GM21526 (cell line): ENCODE measurements at regions not wholly inside any gene's neighbourhood (a gene's known extent, or its start where the extent isn't known, plus 50 kb on each side); places are given as distances from the start of the nearest gene placed in this dataset.
"Not testable (repeated sequence)": the region's sequence is repeated elsewhere in the genome, so short reads cannot be mapped to it uniquely, and the experiment has no call there.

Experiments used
- ATAC-seq: cut with Tn5 transposase; IDR thresholded peaks from one replicate; pipeline ENCODE4 v1.9.1; 2021; ENCODE audit warnings: moderate library complexity; ENCODE audit not compliant: unreplicated experiment, low FRiP score

DNA sequence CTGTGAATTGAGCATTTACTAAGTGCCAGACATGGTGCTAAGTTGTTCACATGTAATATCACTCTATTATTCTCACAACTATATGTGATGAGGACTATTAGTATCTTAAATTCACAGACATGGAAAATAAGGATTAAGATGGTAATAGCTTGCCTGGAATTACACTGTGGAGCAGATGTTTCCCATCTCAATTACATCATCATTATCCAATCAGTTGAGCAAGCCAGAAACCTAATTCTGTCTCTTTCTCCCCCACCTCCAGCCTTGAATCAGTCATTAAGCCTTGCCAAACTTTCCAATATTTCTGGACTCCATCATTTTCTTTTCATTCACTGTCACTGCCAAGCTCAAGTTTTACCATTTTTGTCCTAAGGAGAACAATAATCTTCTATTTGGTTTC, 287.8 kb upstream of the KITLG start:
- no peak for ATAC-seq

DNA sequence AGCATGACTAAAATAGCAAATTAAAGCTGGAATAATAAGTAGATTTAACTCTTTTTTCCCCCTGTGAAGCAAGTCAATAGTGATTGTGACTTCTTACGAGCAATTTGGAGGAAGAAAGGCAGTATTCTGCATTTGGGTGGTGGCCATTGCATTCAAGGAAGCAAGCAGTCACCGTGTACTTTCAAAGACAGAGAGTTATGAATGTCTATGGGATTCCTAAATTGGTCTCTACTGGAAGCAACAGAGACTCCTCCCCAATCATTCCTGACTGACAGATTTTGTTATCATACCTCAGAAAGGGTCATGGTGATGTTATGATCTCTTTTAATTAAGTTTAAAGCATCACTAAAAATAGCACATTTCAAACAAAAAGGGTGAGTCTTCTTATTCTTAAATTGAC, 287.2 kb upstream of the KITLG start:
- no peak for ATAC-seq

DNA sequence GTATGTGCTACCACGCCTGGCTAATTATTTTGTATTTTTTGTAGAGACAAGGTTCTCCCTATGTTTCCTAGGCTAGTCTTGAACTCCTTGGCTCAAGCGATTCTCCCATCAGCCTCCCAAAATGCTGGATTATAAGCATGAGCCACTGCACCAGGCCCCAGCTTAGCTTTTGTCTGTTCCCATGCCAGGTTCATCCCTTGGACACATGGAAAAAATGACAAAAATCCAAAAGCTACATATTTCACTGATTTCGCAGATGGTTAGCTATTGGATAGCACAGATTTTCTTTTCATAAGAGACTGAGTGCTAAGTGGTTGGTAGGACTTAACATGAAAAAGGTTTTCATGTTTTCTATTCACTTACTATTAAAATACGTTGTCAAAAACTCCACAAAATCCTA, 286.6 kb upstream of the KITLG start:
- ATAC-seq, result no peak

DNA sequence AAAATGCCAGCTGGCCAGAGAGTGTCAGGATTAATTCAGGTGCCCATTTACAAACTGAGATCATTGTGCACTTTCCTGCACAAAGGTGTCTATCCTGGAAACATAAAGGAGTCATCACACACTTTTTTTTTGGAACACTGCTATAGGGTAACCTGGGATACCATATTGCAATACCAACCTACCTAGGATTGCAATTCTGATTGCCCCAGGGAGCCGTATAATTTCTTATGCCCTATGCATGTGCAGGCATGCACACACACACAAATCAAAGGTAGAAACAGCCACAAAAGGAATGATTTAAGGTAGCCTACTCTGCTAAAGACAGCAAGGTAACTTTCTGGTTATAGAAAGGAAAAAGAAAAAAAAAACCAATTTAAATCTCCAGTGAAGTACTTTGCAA, 285.3 kb upstream of the KITLG start:
- ATAC-seq, result no peak

DNA sequence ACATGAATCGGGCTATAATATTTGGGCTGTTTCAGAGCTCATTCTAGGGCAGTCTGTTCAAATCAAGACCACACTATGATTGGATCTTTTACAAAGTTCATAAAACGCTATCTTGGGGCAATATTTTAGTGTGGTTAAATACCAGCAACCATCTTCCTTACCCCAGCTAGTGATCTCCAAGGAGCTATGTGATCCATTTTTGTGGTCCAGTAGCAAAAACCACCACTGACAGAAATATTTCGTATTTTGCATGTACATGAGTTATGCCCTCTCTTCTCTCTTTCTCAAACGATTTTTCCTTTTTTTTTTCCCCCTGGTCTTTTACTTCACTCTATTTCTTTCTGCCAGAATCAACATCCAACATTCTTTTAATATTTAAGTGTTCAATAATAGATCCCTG, 280.6 kb upstream of the KITLG start:
- ATAC-seq, result no peak

DNA sequence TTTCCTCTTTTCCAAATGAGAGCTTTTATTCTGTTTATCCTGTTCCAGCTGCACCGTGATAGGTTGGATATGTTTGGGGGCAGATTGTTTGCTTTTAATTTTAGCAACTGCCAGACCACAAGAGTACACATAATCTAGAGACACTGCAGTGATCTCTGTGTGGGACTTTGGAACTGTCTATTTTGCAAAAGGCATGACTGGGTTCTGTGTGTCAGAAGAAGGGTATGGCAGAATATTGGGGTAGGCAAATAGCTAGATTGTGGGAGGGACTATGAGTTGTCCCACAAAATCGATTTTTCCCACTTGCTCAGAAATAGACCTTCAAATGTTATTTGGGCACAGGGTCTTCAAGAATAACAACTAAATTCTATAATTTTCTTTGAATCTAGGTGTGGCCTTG, 275.9 kb upstream of the KITLG start:
- no peak for ATAC-seq

DNA sequence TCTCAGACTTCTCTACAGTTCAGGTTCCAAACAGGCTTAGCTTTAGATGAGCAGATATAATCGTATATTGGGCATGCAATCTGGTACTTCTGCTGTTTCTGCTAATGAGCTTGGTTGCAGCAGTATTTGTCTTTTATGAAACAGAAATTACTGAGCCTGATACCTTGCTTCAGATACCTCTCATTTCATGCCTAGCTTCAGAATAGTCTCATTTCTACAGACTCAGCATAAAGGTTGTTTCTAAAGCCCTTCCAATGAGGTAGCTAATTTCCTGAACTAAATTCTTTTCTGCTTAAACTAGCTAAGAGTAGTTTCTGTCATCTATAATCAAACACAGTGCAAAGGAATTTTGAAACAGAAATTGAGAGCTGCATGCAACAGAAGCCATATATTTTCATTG, 275.0 kb upstream of the KITLG start:
- no peak for ATAC-seq

DNA sequence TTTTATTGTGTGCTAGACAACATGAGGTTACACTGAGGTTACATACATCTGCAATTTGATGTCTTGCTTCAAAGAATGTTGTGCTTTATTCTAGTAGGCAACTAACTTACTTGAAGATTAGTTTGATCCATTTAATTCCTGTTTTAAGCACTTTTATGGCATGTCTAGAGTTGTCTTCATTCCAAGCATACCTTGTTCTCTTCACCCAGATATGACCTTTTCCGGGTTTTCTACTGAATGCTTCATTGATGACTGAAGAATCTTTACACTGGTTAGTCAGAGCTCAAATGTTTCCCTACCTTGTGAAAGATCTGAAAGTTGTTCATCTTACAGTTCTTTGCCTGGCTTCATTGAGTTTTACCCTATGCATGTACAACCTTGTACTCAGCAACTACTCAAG, 274.0 kb upstream of the KITLG start:
- ATAC-seq, result no peak

DNA sequence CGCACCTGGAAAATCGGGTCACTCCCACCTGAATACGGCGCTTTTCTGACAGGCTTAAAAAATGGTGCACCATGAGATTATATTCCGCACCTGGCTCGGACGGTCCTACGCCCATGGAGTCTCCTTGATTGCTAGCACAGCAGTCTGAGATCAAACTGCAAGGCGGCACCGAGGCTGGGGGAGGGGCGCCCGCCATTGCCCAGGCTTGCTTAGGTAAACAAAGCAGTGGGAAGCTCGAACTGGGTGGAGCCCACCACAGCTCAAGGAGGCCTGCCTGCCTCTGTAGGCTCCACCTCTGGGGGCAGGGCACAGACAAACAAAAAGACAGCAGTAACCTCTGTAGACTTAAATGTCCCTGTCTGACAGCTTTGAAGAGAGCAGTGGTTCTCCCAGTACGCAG, 267.0 kb upstream of the KITLG start:
- ATAC-seq, result not testable (repeated sequence)

DNA sequence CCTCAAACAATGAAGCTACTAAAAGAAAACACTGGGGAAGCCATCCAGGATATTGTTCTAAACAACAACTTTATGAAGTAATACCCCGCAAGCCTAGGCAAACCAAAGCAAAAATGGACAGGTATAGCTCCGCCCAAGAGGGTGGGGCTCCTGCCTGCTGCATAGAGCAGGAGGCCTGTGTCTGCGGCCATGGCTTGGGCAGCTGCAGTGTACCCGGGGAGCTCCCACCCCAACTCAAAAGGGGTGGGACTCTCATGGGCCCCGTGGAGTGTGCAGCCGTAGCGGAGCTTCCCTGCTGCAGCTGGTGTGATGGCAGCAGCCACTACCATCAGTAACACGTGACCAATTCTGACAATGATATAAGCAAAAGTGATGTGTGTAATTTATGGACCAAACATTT, 264.2 kb upstream of the KITLG start:
- no peak for ATAC-seq

DNA sequence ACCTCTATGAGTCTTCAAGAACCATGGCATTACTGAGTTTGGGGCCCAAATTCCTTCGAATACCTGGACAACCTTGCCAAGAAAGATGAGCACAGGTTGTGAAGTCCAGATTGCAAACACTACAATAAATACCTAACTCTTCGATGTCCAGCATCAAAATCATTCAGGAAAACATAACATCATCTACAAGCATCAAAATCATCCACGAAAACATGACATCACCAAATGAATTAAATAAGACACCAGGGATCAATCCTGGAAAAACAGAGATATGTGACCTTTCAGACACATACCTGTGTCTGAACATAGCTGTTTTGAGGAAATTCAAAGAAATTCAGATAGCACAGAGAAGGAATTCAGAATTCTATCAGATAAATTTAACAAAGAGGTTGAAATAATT, 262.0 kb upstream of the KITLG start:
- ATAC-seq, result no peak

DNA sequence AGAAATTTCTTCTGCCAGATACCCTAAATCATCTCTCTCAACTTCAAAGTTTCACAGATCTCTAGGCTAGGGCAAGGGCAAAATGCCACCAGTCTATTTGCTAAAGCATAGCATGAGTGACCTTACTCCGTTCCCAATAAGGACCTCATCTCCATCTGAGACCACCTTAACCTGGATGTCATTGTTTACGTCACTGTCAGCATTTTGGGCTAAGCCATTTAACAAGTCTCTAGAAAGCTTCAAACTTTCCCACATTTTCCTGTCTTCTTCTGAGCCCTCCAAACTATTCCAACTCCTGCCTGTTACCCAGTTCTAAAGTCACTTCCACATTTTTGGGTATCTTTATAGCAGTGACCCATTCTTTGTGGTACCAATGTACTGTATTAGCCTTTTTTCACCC, 259.2 kb upstream of the KITLG start:
- no peak for ATAC-seq

DNA sequence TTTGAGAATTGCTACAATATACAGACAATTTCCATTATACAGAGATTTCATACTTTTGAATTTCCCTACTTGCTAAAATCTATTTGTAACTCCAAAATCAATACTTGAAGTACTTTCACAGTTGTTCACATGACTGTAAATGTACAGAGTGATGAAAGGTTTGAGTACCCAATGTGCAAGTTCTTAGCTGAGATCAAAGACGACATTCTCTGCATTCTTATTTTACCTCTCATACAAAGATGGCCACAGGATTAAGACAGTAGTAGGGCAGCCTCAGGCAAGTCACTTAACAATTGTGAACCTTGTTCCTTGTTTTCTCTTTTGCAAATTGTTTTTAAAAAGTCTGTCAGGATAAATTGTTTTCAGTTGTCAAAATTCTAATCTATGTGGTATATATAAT, 255.9 kb upstream of the KITLG start:
- no peak for ATAC-seq

DNA sequence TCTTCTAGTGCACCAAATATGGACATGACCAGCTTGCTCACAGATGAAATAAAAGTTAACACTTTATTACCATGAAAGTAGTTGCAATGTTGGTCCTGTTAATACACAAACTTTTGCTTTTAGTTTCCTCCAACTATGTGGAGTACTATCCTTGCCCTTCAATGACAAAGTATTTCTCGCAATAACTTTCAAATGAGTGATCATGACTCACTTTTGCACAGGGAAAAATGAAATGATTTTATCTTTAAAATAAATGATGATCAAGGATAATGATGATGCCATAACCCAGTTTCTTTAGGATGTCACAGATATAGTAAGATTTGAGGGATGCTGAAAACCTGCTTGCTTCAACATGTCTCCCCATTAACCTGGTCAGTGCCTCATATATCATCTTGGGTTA, 254.0 kb upstream of the KITLG start:
- no peak for ATAC-seq

DNA sequence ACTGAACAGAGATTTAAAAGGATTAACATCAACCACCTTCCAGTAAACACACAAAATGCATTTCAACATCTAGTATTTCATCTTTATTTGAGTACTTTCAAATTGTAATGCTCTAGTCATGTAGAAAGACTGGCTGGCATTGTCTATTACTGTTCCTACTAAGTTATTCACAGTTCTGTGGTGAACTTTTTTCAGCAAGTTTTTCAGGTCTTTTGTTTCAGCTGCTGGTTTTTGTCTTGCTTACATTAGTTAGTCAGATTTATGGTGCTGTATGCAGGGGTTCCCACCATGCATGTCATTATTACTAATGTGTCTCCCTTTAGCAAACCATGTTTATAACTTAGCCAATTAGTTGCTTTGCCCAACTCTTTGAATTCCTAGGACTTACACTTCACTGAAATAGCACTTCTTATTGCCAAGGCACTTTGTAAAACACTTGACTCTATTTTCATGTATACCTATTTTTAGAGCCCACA, 253.4 kb upstream of the KITLG start:
- no peak for ATAC-seq

DNA sequence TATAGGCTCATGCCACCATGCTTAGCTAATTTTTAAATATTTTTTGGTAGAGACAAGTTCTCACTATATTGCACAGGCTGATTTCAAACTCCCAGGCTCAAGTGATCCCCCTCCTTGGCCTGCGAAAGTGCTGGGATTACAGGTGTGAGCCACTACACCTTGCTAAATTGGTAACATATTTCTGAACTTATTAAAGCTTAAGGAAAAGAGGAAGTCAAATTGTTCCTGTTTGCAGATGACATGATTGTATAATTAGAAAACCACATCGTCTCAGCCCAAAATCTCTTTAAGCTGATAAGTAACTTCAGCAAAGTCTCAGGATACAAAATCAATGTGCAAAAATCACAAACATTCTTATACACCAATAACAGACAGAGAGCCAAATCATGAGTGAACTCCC, 248.3 kb upstream of the KITLG start:
- ATAC-seq, result not testable (repeated sequence)

DNA sequence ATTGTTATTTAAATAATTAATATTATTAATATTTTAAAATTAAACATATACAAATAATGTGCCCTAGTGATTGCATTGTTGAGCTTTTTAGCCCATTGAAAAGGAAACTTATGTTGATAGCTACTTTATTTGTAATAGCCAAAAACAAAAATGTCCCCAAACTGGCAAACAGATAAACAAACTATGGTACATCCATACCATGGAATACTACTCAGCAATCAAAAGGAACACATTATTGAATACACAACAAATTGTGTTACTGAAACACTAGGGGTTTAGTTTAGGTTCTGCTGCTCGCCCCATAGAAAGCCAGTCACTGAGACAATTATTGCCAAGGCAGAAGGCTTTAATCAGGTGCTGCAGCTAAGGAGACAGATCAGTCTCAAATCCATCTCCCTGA, 239.7 kb upstream of the KITLG start:
- ATAC-seq, result no peak

DNA sequence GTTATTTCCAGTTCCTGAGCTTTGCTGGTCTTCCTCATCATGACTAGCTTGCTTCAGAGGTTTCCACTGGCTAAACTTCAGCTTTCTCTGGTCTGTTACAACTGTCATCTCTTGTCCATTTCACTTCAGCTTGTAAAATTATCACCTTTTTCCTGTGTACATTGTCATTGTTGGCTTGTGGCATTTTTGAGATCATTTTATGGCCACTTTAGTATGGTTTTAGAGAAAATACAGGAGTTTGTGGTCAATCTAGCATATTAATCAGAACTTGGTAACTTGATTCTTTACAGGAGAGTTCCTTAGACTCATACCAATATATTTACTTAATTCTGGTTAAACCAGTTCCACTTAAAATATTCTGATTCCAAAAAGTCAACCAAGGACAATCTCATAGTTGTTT, 235.9 kb upstream of the KITLG start:
- ATAC-seq, result no peak

DNA sequence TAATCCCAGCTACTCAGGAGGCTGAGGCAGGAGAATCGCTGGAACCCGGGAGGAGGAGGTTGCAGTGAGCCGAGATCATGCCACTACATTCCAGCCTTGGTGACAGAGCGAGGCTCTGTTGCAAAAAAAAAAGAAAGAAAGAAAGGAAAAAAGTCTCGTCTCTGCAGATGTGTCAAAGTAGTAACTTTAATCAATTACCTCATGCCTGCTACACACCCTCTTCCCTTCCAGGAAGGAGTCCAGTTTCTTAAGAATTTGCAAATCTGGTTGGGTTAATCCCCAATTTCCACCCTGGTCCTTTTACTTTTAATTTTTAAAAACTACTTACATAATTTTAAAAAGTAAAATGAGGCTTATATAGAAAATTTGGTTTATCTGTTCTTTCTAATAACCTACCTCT, 234.5 kb upstream of the KITLG start:
- ATAC-seq, result no peak

DNA sequence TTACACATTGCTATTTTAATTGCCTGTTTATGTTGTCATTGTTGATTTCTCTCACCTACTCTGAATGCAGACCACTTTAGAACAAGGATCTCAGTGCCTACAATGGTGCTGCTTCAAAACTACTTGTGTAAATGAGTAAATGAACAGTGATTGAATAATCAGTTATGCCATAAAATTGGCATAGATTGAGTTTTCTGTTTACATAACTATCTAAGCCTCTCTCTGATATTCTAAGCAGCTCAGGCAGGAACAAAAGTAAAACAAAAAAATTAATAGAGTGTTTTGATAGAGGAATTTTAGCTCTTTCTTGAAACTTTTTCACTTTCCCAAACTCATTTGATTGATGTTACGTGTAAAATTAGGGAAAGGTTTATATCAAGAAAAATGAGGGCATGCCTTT, 232.3 kb upstream of the KITLG start:
- no peak for ATAC-seq

DNA sequence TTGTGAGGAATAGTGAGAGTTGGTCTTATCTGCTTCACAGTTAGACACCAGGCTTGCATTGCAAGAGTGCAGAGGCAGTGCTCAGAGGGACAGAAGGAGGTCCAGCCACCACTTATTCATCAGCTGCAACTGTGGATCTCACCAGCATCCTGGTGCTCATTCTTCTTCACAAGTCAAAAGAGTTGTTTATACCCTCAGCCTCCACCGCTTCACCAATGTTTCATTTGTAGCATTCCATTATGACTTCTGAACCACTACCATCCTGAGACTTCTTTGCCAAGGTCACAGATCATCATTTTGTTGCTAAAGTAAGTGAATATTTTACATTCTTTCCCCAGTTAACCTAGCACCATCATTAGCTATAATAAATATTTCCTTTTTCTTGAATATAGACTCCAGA, 230.5 kb upstream of the KITLG start:
- no peak for ATAC-seq

DNA sequence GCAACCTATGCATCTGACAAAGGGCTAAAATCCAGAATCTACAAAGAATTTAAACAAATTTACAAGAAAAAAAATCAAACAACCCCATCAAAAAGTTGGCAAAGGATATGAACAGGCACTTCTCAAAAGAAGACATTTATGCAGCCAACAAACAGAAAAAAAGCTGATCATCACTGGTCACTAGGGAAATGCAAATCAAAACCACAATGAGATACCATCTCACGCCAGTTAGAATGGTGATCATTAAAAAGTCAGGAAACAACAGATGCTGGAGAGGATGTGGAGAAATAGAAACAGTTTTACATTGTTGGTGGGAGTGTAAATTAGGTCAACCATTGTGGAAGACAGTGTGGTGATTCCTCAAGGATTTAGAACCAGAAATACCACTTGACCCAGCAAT, 229.6 kb upstream of the KITLG start:
- ATAC-seq, result not testable (repeated sequence)

DNA sequence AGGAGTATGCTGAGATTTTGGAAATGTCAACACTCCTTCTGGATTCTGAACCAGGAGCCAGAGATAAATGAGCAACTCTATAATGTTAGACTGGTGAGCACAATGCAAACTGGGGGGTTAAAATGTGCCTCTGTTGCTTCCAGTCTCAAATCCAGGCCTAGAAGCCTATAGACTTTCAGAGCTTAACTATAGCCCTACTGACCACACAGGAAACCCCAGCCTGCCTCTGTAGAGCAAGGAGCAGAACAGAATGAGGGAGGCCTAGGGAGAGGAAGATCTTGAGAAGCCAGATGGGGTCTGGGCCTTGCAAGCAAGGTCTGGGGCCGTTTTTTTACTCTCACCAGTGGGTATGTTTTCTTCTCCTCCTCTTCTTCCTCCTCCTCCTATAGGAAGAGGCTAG, 225.4 kb upstream of the KITLG start:
- no peak for ATAC-seq

DNA sequence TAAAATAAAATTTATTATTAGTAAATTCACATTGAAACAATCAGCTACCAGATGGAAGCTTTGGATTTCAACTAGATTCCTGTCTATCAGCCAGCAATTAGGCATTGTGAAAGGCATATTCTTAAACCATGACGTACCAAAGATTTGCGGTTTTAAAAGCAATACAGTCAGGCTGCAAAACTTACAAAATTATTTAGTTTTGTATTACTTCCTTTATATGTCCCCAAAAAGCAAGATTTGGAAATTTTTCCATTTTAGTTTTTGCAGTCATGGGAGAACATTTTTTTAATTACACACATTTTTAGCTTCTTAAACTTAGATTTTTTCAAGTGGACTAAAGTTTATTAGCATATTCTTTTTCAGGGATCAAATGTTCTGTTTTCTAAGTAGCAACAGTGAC, 225.0 kb upstream of the KITLG start:
- ATAC-seq, result no peak
